Breast epithelium (tissue), 3 donors: ENCODE measurements at regions not wholly inside any gene's neighbourhood (a gene's known extent, or its start where the extent isn't known, plus 50 kb on each side); places are given as distances from the start of the nearest gene placed in this dataset.

ENCODE experiments used
- POLR2A ChIP-seq: fragments of 450-650 bp; IDR thresholded peaks from one replicate; pipeline ENCODE4 v1.6.1; 2016; ENCODE audit warnings: antibody characterized with exemption, mild to moderate bottlenecking, moderate library complexity
- TF ChIP-seq, protein P1 (sequence below), 3 donors: fragments of 450-650 bp; IDR thresholded peaks; one replicate each; pipeline ENCODE4 v1.5.1; 2016 to 2017; ENCODE audit warnings: antibody characterized with exemption in 3 of 3, mild to moderate bottlenecking in 3 of 3, moderate library complexity in 3 of 3

DNA sequence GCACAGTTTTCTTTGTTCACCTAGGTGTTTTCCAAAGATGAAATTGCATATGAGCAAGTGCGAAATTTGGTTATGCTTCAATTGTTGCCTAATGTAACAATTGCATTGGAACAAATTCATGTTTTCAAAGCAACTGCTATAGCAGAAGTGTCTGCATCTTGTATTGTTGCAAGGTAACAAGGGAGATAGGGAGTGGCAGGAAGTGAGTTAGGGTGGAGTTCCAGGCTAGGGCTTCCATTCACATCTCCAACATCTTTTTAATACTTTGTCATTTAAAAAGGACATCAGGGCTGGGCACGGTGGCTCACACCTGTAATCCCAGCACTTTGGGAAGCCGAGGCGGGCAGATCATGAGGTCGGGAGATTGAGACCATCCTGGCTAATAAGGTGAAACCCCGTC, 312.3 kb upstream of the E2F7 start:
- TF ChIP-seq, protein P1, sequence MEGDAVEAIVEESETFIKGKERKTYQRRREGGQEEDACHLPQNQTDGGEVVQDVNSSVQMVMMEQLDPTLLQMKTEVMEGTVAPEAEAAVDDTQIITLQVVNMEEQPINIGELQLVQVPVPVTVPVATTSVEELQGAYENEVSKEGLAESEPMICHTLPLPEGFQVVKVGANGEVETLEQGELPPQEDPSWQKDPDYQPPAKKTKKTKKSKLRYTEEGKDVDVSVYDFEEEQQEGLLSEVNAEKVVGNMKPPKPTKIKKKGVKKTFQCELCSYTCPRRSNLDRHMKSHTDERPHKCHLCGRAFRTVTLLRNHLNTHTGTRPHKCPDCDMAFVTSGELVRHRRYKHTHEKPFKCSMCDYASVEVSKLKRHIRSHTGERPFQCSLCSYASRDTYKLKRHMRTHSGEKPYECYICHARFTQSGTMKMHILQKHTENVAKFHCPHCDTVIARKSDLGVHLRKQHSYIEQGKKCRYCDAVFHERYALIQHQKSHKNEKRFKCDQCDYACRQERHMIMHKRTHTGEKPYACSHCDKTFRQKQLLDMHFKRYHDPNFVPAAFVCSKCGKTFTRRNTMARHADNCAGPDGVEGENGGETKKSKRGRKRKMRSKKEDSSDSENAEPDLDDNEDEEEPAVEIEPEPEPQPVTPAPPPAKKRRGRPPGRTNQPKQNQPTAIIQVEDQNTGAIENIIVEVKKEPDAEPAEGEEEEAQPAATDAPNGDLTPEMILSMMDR (IDR thresholded peaks at IDR 0.05) = no peak
- TF ChIP-seq POLR2A = no peak
